H7 (cell line): ENCODE measurements at regions not wholly inside any gene's neighbourhood (a gene's known extent, or its start where the extent isn't known, plus 50 kb on each side); places are given as distances from the start of the nearest gene placed in this dataset.

Experiments
- DNase-seq: peaks from one replicate; pipeline ENCODE4 v3.0.0; 2012
- H3K27me3 ChIP-seq: 2 replicates; pipeline ENCODE4 v1.6.0; 2011; ENCODE audit warnings: mild to moderate bottlenecking, low read length; ENCODE audit not compliant: control insufficient read depth, insufficient read depth
- H3K36me3 ChIP-seq: replicated peaks from 2 replicates; pipeline ENCODE4 v1.5.1; 2011; ENCODE audit warnings: low read length; ENCODE audit not compliant: control insufficient read depth, insufficient read depth
- H3K4me3 ChIP-seq: 2 replicates; pipeline ENCODE4 v1.5.1; 2011; ENCODE audit warnings: low read depth, mild to moderate bottlenecking, control low read depth, low read length, moderate library complexity; ENCODE audit not compliant: insufficient read depth

- no peak for DNase-seq
- Histone ChIP-seq H3K27me3 (peaks cover 1% of the 10 kb centered on the region; the same call in 1 of the 2 replicates), H3K36me3 (no peaks in the 10 kb centered on the region), H3K4me3 (no peak overlapping the region)
These were observed 53.9 kb upstream of the IRX3 start for GRCh38 chr16:54340531-54340930.

- H3K27me3 ChIP-seq = peaks cover 1% of the 10 kb centered on the region; the same call in 1 of the 2 replicates
- no peak for DNase-seq
- H3K36me3 ChIP-seq = no peaks in the 10 kb centered on the region
- H3K4me3 ChIP-seq = no peak overlapping the region
These were observed 50.1 kb upstream of the IRX3 start for GRCh38 chr16:54336631-54337204.
